ENCODE measurements at regions not wholly inside any gene's neighbourhood (a gene's known extent, or its start where the extent isn't known, plus 50 kb on each side); places are given as distances from the start of the nearest gene placed in this dataset.
A peak's percentile ranks its signal among the peaks of the same experiment; 100 is the strongest.

GRCh38 chr12:24600996-24601395 lies 347.9 kb downstream of the BCAT1 start:
- Mint-ChIP-seq H3K4me3 (no peak overlapping the region), H3K4me1 (peaks cover 8% of the 10 kb centered on the region), H3K9me3 (ENCODE audit: low read depth) (no peaks in the 10 kb centered on the region), H3K36me3 (no peaks in the 10 kb centered on the region), H3K27ac (no peak overlapping the region), H3K27me3 (no peaks in the 10 kb centered on the region)
- DNase-seq (no peak), ATAC-seq (peak; percentile 68)
- CTCF ChIA-PET = no interaction called here

GRCh38 chr12:24600551-24600950 lies 348.4 kb downstream of the BCAT1 start:
- Mint-ChIP-seq H3K27me3 (no peaks in the 10 kb centered on the region), H3K27ac (no peak overlapping the region), H3K4me3 (no peak overlapping the region), H3K4me1 (peaks cover 8% of the 10 kb centered on the region), H3K9me3 (ENCODE audit: low read depth) (no peaks in the 10 kb centered on the region), H3K36me3 (no peaks in the 10 kb centered on the region)
- DNase-seq (no peak), ATAC-seq (no peak)
- CTCF ChIA-PET = no interaction called here

- Mint-ChIP-seq H3K9me3 (ENCODE audit: low read depth) (no peaks in the 10 kb centered on the region), H3K27me3 (peaks cover 3% of the 10 kb centered on the region), H3K36me3 (no peaks in the 10 kb centered on the region), H3K27ac (no peak overlapping the region), H3K4me3 (no peak overlapping the region), H3K4me1 (peaks cover 8% of the 10 kb centered on the region)
- no peak for ATAC-seq
- CTCF ChIA-PET = no interaction called here
- DNase-seq = no peak
These were observed 349.2 kb downstream of the BCAT1 start for GRCh38 chr12:24599736-24600135.

- Mint-ChIP-seq H3K36me3 (no peaks in the 10 kb centered on the region), H3K9me3 (ENCODE audit: low read depth) (no peaks in the 10 kb centered on the region), H3K4me1 (peaks cover 8% of the 10 kb centered on the region), H3K4me3 (no peak overlapping the region), H3K27me3 (peaks cover 11% of the 10 kb centered on the region), H3K27ac (no peak overlapping the region)
- ATAC-seq (no peak), DNase-seq (no peak)
- CTCF ChIA-PET = no interaction called here
These were observed 351.3 kb downstream of the BCAT1 start for GRCh38 chr12:24597580-24597979.

GRCh38 chr12:24596768-24597388 lies 352.0 kb downstream of the BCAT1 start:
- ATAC-seq (no peak), DNase-seq (no peak)
- Mint-ChIP-seq H3K36me3 (no peaks in the 10 kb centered on the region), H3K4me1 (peaks cover 8% of the 10 kb centered on the region), H3K9me3 (ENCODE audit: low read depth) (no peaks in the 10 kb centered on the region), H3K27me3 (peaks cover 13% of the 10 kb centered on the region), H3K27ac (no peak overlapping the region), H3K4me3 (no peak overlapping the region)
- CTCF ChIA-PET = no interaction called here

GRCh38 chr12:24595652-24596235 lies 353.2 kb downstream of the BCAT1 start:
- CTCF ChIA-PET = no interaction called here
- Mint-ChIP-seq H3K9me3 (ENCODE audit: low read depth) (no peaks in the 10 kb centered on the region), H3K27ac (no peak overlapping the region), H3K36me3 (no peaks in the 10 kb centered on the region), H3K4me3 (no peak overlapping the region), H3K27me3 (peaks cover 13% of the 10 kb centered on the region), H3K4me1 (peaks cover 3% of the 10 kb centered on the region)
- ATAC-seq (no peak), DNase-seq (no peak)

GRCh38 chr12:24591715-24592440 lies 357.0 kb downstream of the BCAT1 start:
- no peaks in the 10 kb centered on the region for H3K9me3 Mint-ChIP-seq (ENCODE audit: low read depth)
- H3K4me1 Mint-ChIP-seq = no peaks in the 10 kb centered on the region
- H3K27me3 Mint-ChIP-seq = peaks cover 13% of the 10 kb centered on the region
- CTCF ChIA-PET = no interaction called here
- no peaks in the 10 kb centered on the region for H3K36me3 Mint-ChIP-seq
- H3K27ac Mint-ChIP-seq = no peak overlapping the region
- ATAC-seq = no peak
- no peak overlapping the region for H3K4me3 Mint-ChIP-seq
- no peak for DNase-seq

GRCh38 chr12:24591079-24591626 lies 357.7 kb downstream of the BCAT1 start:
- Mint-ChIP-seq H3K27me3 (peaks cover 13% of the 10 kb centered on the region), H3K36me3 (no peaks in the 10 kb centered on the region), H3K4me1 (no peaks in the 10 kb centered on the region), H3K27ac (no peak overlapping the region), H3K4me3 (no peak overlapping the region), H3K9me3 (ENCODE audit: low read depth) (no peaks in the 10 kb centered on the region)
- no peak for DNase-seq
- CTCF ChIA-PET = no interaction called here
- ATAC-seq = no peak

- ATAC-seq (no peak), DNase-seq (no peak)
- Mint-ChIP-seq H3K4me3 (no peak overlapping the region), H3K27me3 (no peaks in the 10 kb centered on the region), H3K9me3 (ENCODE audit: low read depth) (peaks cover 2% of the 10 kb centered on the region), H3K36me3 (no peaks in the 10 kb centered on the region), H3K4me1 (no peaks in the 10 kb centered on the region), H3K27ac (no peak overlapping the region)
- CTCF ChIA-PET = no interaction called here
These were observed 362.6 kb downstream of the BCAT1 start for GRCh38 chr12:24586293-24586692.

GRCh38 chr12:24584032-24584675 lies 364.7 kb downstream of the BCAT1 start:
- H3K27me3 Mint-ChIP-seq = no peaks in the 10 kb centered on the region
- no peak overlapping the region for H3K27ac Mint-ChIP-seq
- DNase-seq (no peak), ATAC-seq (no peak)
- peaks cover 9% of the 10 kb centered on the region for H3K9me3 Mint-ChIP-seq (ENCODE audit: low read depth)
- CTCF ChIA-PET = no interaction called here
- no peaks in the 10 kb centered on the region for H3K36me3 Mint-ChIP-seq
- no peak overlapping the region for H3K4me3 Mint-ChIP-seq
- no peaks in the 10 kb centered on the region for H3K4me1 Mint-ChIP-seq

- CTCF ChIA-PET = no interaction called here
These were observed 365.8 kb downstream of the BCAT1 start for GRCh38 chr12:24582954-24583601.

GRCh38 chr12:24574538-24574937 lies 374.4 kb downstream of the BCAT1 start:
- no peak overlapping the region for H3K4me3 Mint-ChIP-seq
- H3K4me1 Mint-ChIP-seq = no peaks in the 10 kb centered on the region
- no peaks in the 10 kb centered on the region for H3K36me3 Mint-ChIP-seq
- H3K9me3 Mint-ChIP-seq (ENCODE audit: low read depth) = peaks cover 2% of the 10 kb centered on the region
- ATAC-seq = no peak
- no peak overlapping the region for H3K27ac Mint-ChIP-seq
- H3K27me3 Mint-ChIP-seq = peaks cover 31% of the 10 kb centered on the region
- no peak for DNase-seq
- CTCF ChIA-PET = no interaction called here

More at GRCh38 chr12:24582954-24583601, 365.8 kb downstream of the BCAT1 start:
- H3K4me1 Mint-ChIP-seq = no peaks in the 10 kb centered on the region
- H3K36me3 Mint-ChIP-seq = no peaks in the 10 kb centered on the region
- ATAC-seq (no peak), DNase-seq (no peak)
- H3K4me3 Mint-ChIP-seq = no peak overlapping the region
- peaks cover 9% of the 10 kb centered on the region for H3K9me3 Mint-ChIP-seq (ENCODE audit: low read depth)
- peaks cover 2% of the 10 kb centered on the region for H3K27me3 Mint-ChIP-seq
- no peak overlapping the region for H3K27ac Mint-ChIP-seq

GRCh38 chr12:24573621-24574020 lies 375.3 kb downstream of the BCAT1 start:
- DNase-seq = no peak
- Mint-ChIP-seq H3K27ac (no peak overlapping the region), H3K36me3 (no peaks in the 10 kb centered on the region), H3K9me3 (ENCODE audit: low read depth) (no peaks in the 10 kb centered on the region), H3K4me1 (no peaks in the 10 kb centered on the region), H3K27me3 (peaks cover 32% of the 10 kb centered on the region), H3K4me3 (no peak overlapping the region)
- no peak for ATAC-seq
- CTCF ChIA-PET = no interaction called here
